H9 (cell line): ENCODE measurements at regions not wholly inside any gene's neighbourhood (a gene's known extent, or its start where the extent isn't known, plus 50 kb on each side); places are given as distances from the start of the nearest gene placed in this dataset.

Source experiments
- DNase-seq: peaks from one replicate; pipeline ENCODE4 v3.0.0-alpha.2; 2017
- H2AFZ ChIP-seq: one replicate; pipeline ENCODE4 v1.6.1; 2013; ENCODE audit warnings: mild to moderate bottlenecking, low read length, control low read depth, moderate library complexity
- H2AK5ac ChIP-seq: 2 replicates; pipeline ENCODE4 v1.6.1; 2013; ENCODE audit warnings: low read length, control low read depth, mixed read lengths; ENCODE audit not compliant: insufficient read length
- H2BK120ac ChIP-seq: one replicate; pipeline ENCODE4 v1.6.1; 2013; ENCODE audit warnings: low read depth, mild to moderate bottlenecking, low read length, control low read depth, inconsistent platforms; ENCODE audit not compliant: poor library complexity, severe bottlenecking
- H2BK12ac ChIP-seq: 2 replicates; pipeline ENCODE4 v1.6.1; 2013; ENCODE audit warnings: low read length, control low read depth, mixed read lengths, low read depth; ENCODE audit not compliant: insufficient read length
- H2BK15ac ChIP-seq: 2 replicates; pipeline ENCODE4 v1.6.1; 2013; ENCODE audit warnings: low read depth, low read length, control low read depth
- H2BK20ac ChIP-seq: one replicate; pipeline ENCODE4 v1.6.1; 2013; ENCODE audit warnings: low read depth, mild to moderate bottlenecking, low read length, control low read depth, inconsistent platforms; ENCODE audit not compliant: poor library complexity, severe bottlenecking
- H2BK5ac ChIP-seq: 2 replicates; pipeline ENCODE4 v1.6.1; 2013; ENCODE audit warnings: low read length, control low read depth, mixed read lengths; ENCODE audit not compliant: insufficient read length
- H3K14ac ChIP-seq: 2 replicates; pipeline ENCODE4 v1.6.1; 2013; ENCODE audit warnings: low read length, control low read depth; ENCODE audit not compliant: insufficient read depth
- H3K18ac ChIP-seq: 2 replicates; pipeline ENCODE4 v1.6.1; 2013; ENCODE audit warnings: low read depth, mild to moderate bottlenecking, mixed read lengths, low read length, control low read depth; ENCODE audit not compliant: insufficient read length
- H3K23ac ChIP-seq: 2 replicates; pipeline ENCODE4 v1.6.1; 2013; ENCODE audit warnings: low read length, control low read depth, mixed read lengths, low read depth; ENCODE audit not compliant: insufficient read length
- H3K23me2 ChIP-seq: 2 replicates; pipeline ENCODE4 v1.6.1; 2013; ENCODE audit warnings: low read depth, mild to moderate bottlenecking, mixed read lengths, low read length, control low read depth; ENCODE audit not compliant: insufficient read length, poor library complexity, severe bottlenecking
- H3K27ac ChIP-seq: 2 replicates; pipeline ENCODE4 v1.5.1; 2013; ENCODE audit warnings: low read length, control low read depth, mixed read lengths, low read depth; ENCODE audit not compliant: insufficient read length
- H3K27me3 ChIP-seq: 2 replicates; pipeline ENCODE4 v1.6.1; 2013; ENCODE audit warnings: low read length, control low read depth, inconsistent platforms; ENCODE audit not compliant: insufficient read depth
- H3K4ac ChIP-seq: 2 replicates; pipeline ENCODE4 v1.6.1; 2013; ENCODE audit warnings: low read depth, mild to moderate bottlenecking, control low read depth, inconsistent platforms, low read length, moderate library complexity
- H3K4me1 ChIP-seq: 2 replicates; pipeline ENCODE4 v1.6.1; 2013; ENCODE audit warnings: low read length, control low read depth, inconsistent platforms; ENCODE audit not compliant: insufficient read depth
- H3K4me2 ChIP-seq: 2 replicates; pipeline ENCODE4 v1.6.1; 2013; ENCODE audit warnings: low read length, control low read depth, mixed read lengths; ENCODE audit not compliant: insufficient read length, insufficient read depth
- H3K56ac ChIP-seq: 2 replicates; pipeline ENCODE4 v1.6.1; 2013; ENCODE audit warnings: low read depth, mild to moderate bottlenecking, mixed read lengths, low read length, control low read depth; ENCODE audit not compliant: insufficient read length
- H3K79me1 ChIP-seq: 2 replicates; pipeline ENCODE4 v1.6.1; 2013; ENCODE audit warnings: low read depth, mild to moderate bottlenecking, moderate library complexity, low read length, control low read depth, inconsistent platforms; ENCODE audit not compliant: insufficient read depth, poor library complexity, severe bottlenecking
- H3K79me2 ChIP-seq: 2 replicates; pipeline ENCODE4 v1.6.1; 2013; ENCODE audit warnings: low read length, control low read depth, inconsistent platforms; ENCODE audit not compliant: insufficient read depth
- H3K9ac ChIP-seq: 2 replicates; pipeline ENCODE4 v1.6.1; 2013; ENCODE audit warnings: low read length, control low read depth, mixed read lengths; ENCODE audit not compliant: insufficient read length; ENCODE audit errors: extremely low read depth
- H3K9me3 ChIP-seq: one replicate; pipeline ENCODE4 v1.6.1; 2013; ENCODE audit warnings: low read depth, low read length, inconsistent platforms; ENCODE audit not compliant: control insufficient read depth
- H3T11ph ChIP-seq: one replicate; pipeline ENCODE4 v1.6.1; 2013; ENCODE audit warnings: mild to moderate bottlenecking, low read length, control low read depth, inconsistent platforms
- H4K20me1 ChIP-seq: one replicate; pipeline ENCODE4 v1.6.1; 2013; ENCODE audit not compliant: control insufficient read depth, insufficient read length, insufficient read depth
- H4K5ac ChIP-seq: 2 replicates; pipeline ENCODE4 v1.6.1; 2013; ENCODE audit warnings: low read depth, mild to moderate bottlenecking, mixed read lengths, low read length, control low read depth; ENCODE audit not compliant: insufficient read length
- H4K8ac ChIP-seq: replicated peaks from 2 replicates; pipeline ENCODE4 v1.6.1; 2013; ENCODE audit warnings: low read length, control low read depth, mixed read lengths, low read depth; ENCODE audit not compliant: insufficient read length
- H4K91ac ChIP-seq: 2 replicates; pipeline ENCODE4 v1.6.1; 2013; ENCODE audit warnings: low read depth, mild to moderate bottlenecking, moderate library complexity, mixed read lengths, low read length, control low read depth; ENCODE audit not compliant: insufficient read length
- H3K27ac Mint-ChIP-seq, 3 experiments: 2 replicates in 2 of 3; 3 replicates in 1 of 3; pipeline ENCODE4 v1.8.0; 2020 to 2021; ENCODE audit warnings: mixed read lengths in 3 of 3, mild to moderate bottlenecking in 1 of 3, moderate library complexity in 1 of 3
- H3K27me3 Mint-ChIP-seq: 2 replicates; pipeline ENCODE4 v1.8.0; 2021; ENCODE audit warnings: low read depth, mild to moderate bottlenecking, moderate library complexity, mixed read lengths
- H3K36me3 Mint-ChIP-seq, 3 experiments: 2 replicates in 2 of 3; 3 replicates in 1 of 3; pipeline ENCODE4 v1.8.0; 2020 to 2021; ENCODE audit warnings: low read depth in 3 of 3, mixed read lengths in 3 of 3; ENCODE audit not compliant: insufficient read depth in 1 of 3
- H3K4me1 Mint-ChIP-seq, 2 experiments: 2 replicates each; pipeline ENCODE4 v1.8.0; 2020; ENCODE audit warnings: mixed read lengths in 2 of 2
- H3K4me3 Mint-ChIP-seq, 2 experiments: 2 replicates in 1 of 2; 3 replicates in 1 of 2; pipeline ENCODE4 v1.8.0; 2020 to 2021; ENCODE audit warnings: mild to moderate bottlenecking in 2 of 2, mixed read lengths in 2 of 2, moderate library complexity in 1 of 2
- H3K9me3 Mint-ChIP-seq, 2 experiments: 2 replicates in 1 of 2; 3 replicates in 1 of 2; pipeline ENCODE4 v1.8.0; 2020; ENCODE audit warnings: mild to moderate bottlenecking in 2 of 2, mixed read lengths in 2 of 2, moderate library complexity in 1 of 2
- CTCF ChIP-seq: fragments of 200-600 bp; sonication (generic); conservative IDR thresholded peaks from 3 replicates; pipeline ENCODE4 v1.8.0; 2021; ENCODE audit warnings: antibody characterized with exemption, mild to moderate bottlenecking
- WGBS: extraction: QIAGEN DNeasy Blood & Tissue Kit; methylation state at CpG from one replicate; pipeline ENCODE4 v1.1.7; 2013; ENCODE audit warnings: missing lambda C conversion rate, low lambda C conversion rate, mixed read lengths; ENCODE audit not compliant: insufficient read length; ENCODE audit errors: extremely low coverage; 5-methylcytosine and 5-hydroxymethylcytosine counted together

DNA sequence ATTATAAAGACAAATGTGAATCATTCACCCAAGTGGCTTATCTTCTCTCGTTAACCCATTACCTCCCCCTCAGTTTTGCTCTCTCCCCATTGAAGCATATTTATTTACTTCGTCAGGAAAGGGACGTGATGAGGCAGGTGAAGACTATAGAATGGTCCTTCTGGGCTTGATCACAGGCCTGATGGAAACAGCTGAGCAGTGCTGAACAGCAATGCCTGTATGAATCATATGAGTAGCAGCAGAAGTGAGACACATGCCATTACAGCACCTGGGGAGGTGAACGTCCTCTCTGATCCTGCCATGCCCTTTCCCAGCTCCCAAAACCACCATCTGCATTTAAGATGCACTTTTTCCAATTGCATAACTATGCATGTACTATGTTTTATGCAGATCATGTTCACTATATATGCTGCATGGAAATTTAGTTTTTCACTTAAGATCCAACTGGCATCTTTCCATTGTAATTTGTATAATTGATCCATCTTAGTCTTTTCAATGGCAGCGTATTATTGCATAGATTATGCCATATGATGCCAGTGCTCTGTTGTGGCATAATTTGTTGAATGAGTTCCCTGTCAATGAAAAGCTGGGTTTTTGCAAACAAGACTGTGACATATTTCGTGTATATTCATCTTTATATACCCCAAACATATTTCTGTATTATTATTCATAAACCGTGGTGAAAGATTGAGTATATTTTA is 105.3 kb downstream of the CXCL12 start:
- H3K14ac ChIP-seq = no peak overlapping the region
- no peak overlapping the region for H3K4ac ChIP-seq
- no peak overlapping the region for H4K91ac ChIP-seq
- no peaks in the 10 kb centered on the region for H3K23me2 ChIP-seq
- H3T11ph ChIP-seq = no peak overlapping the region
- no peak overlapping the region for H2AK5ac ChIP-seq
- no peak overlapping the region for H3K4me2 ChIP-seq
- H2AFZ ChIP-seq = no peak overlapping the region
- H3K9me3 Mint-ChIP-seq = peaks cover 6 to 11% of the 10 kb centered on the region in 2 experiments; a peak in 4 of 5 replicates
- H3K4me3 Mint-ChIP-seq = no peak overlapping the region
- no peaks in the 10 kb centered on the region for H4K20me1 ChIP-seq
- no peaks in the 10 kb centered on the region for H3K9me3 ChIP-seq
- H2BK15ac ChIP-seq = no peak overlapping the region
- H3K79me2 ChIP-seq = no peaks in the 10 kb centered on the region
- no peak overlapping the region for H3K27ac ChIP-seq
- no peaks in the 10 kb centered on the region; the same call in 1 of the 2 replicates for H3K27me3 ChIP-seq
- no peak overlapping the region for H3K23ac ChIP-seq
- H2BK5ac ChIP-seq = no peak overlapping the region
- peaks cover 0 to 5% (median 0%) of the 10 kb centered on the region in 3 experiments; a peak in 2 of 7 replicates for H3K36me3 Mint-ChIP-seq
- H3K18ac ChIP-seq = no peak overlapping the region
- H3K27me3 Mint-ChIP-seq = peaks cover 5% of the 10 kb centered on the region; the same call in 1 of the 2 replicates
- no peak overlapping the region for H2BK120ac ChIP-seq
- no CpG with 5 or more reads among the region's 7 CpGs for WGBS
- H4K8ac ChIP-seq = no peak overlapping the region
- TF ChIP-seq CTCF = no peak
- no peak overlapping the region for H3K9ac ChIP-seq
- no peak overlapping the region for H2BK12ac ChIP-seq
- H3K4me1 ChIP-seq = no peaks in the 10 kb centered on the region
- H3K27ac Mint-ChIP-seq = no peak overlapping the region
- no peaks in the 10 kb centered on the region for H3K79me1 ChIP-seq
- H4K5ac ChIP-seq = no peak overlapping the region
- peaks cover 3 to 11% of the 10 kb centered on the region in 2 experiments for H3K4me1 Mint-ChIP-seq
- no peak overlapping the region for H3K56ac ChIP-seq
- no peak for DNase-seq
- no peak overlapping the region for H2BK20ac ChIP-seq
